ENCODE measurements at regions not wholly inside any gene's neighbourhood (a gene's known extent, or its start where the extent isn't known, plus 50 kb on each side); places are given as distances from the start of the nearest gene placed in this dataset.

GRCh38 chr4:79476196-79476595, 68.2 kb upstream of the GK2 start:
- no peak overlapping the region for H3K4me3 ChIP-seq (ENCODE audit: low read depth, low read length)
- no peak for TF ChIP-seq CTCF (IDR thresholded peaks at IDR 0.05; ENCODE audit: insufficient read depth, low read length)
- DNase-seq (ENCODE audit: low read depth): peak; percentile 74

- DNase-seq (ENCODE audit: low read depth): no peak
- H3K4me3 ChIP-seq (ENCODE audit: low read depth, low read length): no peak overlapping the region
- no peak for TF ChIP-seq CTCF (IDR thresholded peaks at IDR 0.05; ENCODE audit: insufficient read depth, low read length)
Measured at GRCh38 chr4:79473439-79473724, 65.4 kb upstream of the GK2 start.

GRCh38 chr4:79472693-79473438, 64.8 kb upstream of the GK2 start:
- no peak for TF ChIP-seq CTCF (IDR thresholded peaks at IDR 0.05; ENCODE audit: insufficient read depth, low read length)
- no peak for DNase-seq (ENCODE audit: low read depth)
- no peak overlapping the region for H3K4me3 ChIP-seq (ENCODE audit: low read depth, low read length)

GRCh38 chr4:79472036-79472435, 64.0 kb upstream of the GK2 start:
- H3K4me3 ChIP-seq (ENCODE audit: low read depth, low read length): no peak overlapping the region
- no peak for TF ChIP-seq CTCF (IDR thresholded peaks at IDR 0.05; ENCODE audit: insufficient read depth, low read length)
- no peak for DNase-seq (ENCODE audit: low read depth)

- no peak for DNase-seq (ENCODE audit: low read depth)
- TF ChIP-seq CTCF (IDR thresholded peaks at IDR 0.05; ENCODE audit: insufficient read depth, low read length): no peak
- H3K4me3 ChIP-seq (ENCODE audit: low read depth, low read length): no peak overlapping the region
Measured at GRCh38 chr4:79471309-79471708, 63.3 kb upstream of the GK2 start.

- TF ChIP-seq CTCF (IDR thresholded peaks at IDR 0.05; ENCODE audit: insufficient read depth, low read length): no peak
- peak; percentile 74 for DNase-seq (ENCODE audit: low read depth)
- no peak overlapping the region for H3K4me3 ChIP-seq (ENCODE audit: low read depth, low read length)
Measured at GRCh38 chr4:79467246-79467932, 59.4 kb upstream of the GK2 start.

Measured in fibroblast of the aortic adventitia (primary cell).